KMS-11 (cell line): ENCODE measurements at regions not wholly inside any gene's neighbourhood (a gene's known extent, or its start where the extent isn't known, plus 50 kb on each side); places are given as distances from the start of the nearest gene placed in this dataset.

Experiments used
- H2AFZ ChIP-seq: fragments of 200-600 bp; sonication (generic); 2 replicates; pipeline ENCODE4 v1.6.1; 2016; ENCODE audit warnings: antibody characterized with exemption, mixed run types, low read depth
- H3K27ac ChIP-seq: fragments of 200-600 bp; sonication (generic); 2 replicates; pipeline ENCODE4 v1.6.1; 2016; ENCODE audit warnings: mild to moderate bottlenecking, mixed run types
- H3K27me3 ChIP-seq: fragments of 200-600 bp; sonication (generic); 2 replicates; pipeline ENCODE4 v1.6.1; 2017; ENCODE audit warnings: mild to moderate bottlenecking, low read depth, mixed run types, moderate library complexity; ENCODE audit not compliant: insufficient read depth
- H3K36me3 ChIP-seq: fragments of 200-600 bp; sonication (generic); 2 replicates; pipeline ENCODE4 v1.6.1; 2017; ENCODE audit warnings: mild to moderate bottlenecking, mixed run types; ENCODE audit not compliant: insufficient read depth
- H3K4me1 ChIP-seq: fragments of 200-600 bp; sonication (generic); 2 replicates; pipeline ENCODE4 v1.6.1; 2016; ENCODE audit warnings: mild to moderate bottlenecking, low read depth, mixed run types; ENCODE audit not compliant: poor library complexity, severe bottlenecking
- H3K4me2 ChIP-seq: fragments of 200-600 bp; sonication (generic); 2 replicates; pipeline ENCODE4 v1.7.0; 2016; ENCODE audit warnings: mild to moderate bottlenecking, mixed run types
- H3K4me3 ChIP-seq: fragments of 200-600 bp; sonication (generic); IDR thresholded peaks from 2 replicates; pipeline ENCODE4 v1.6.1; 2017; ENCODE audit warnings: low read depth, low read length, mixed read lengths; ENCODE audit not compliant: insufficient read depth
- H3K79me2 ChIP-seq: fragments of 200-600 bp; sonication (generic); 2 replicates; pipeline ENCODE4 v1.6.1; 2016; ENCODE audit warnings: low read depth, mixed run types; ENCODE audit not compliant: insufficient read depth
- H3K9ac ChIP-seq: fragments of 200-600 bp; sonication (generic); 2 replicates; pipeline ENCODE4 v1.6.1; 2016; ENCODE audit warnings: mild to moderate bottlenecking, mixed run types
- H4K20me1 ChIP-seq: fragments of 200-600 bp; sonication (generic); 2 replicates; pipeline ENCODE4 v1.6.1; 2016; ENCODE audit warnings: mild to moderate bottlenecking, mixed run types; ENCODE audit not compliant: insufficient read depth
- TF ChIP-seq, protein P1 (sequence below): fragments of 200-600 bp; sonication (generic); conservative IDR thresholded peaks from 2 replicates; pipeline ENCODE4 v1.6.1; 2017; ENCODE audit warnings: low read depth, mild to moderate bottlenecking, antibody characterized with exemption, low read length, moderate library complexity, mixed read lengths

- H3K4me1 ChIP-seq = peaks cover 11% of the 10 kb centered on the region
- no peaks in the 10 kb centered on the region for H3K27me3 ChIP-seq
- TF ChIP-seq, protein P1, sequence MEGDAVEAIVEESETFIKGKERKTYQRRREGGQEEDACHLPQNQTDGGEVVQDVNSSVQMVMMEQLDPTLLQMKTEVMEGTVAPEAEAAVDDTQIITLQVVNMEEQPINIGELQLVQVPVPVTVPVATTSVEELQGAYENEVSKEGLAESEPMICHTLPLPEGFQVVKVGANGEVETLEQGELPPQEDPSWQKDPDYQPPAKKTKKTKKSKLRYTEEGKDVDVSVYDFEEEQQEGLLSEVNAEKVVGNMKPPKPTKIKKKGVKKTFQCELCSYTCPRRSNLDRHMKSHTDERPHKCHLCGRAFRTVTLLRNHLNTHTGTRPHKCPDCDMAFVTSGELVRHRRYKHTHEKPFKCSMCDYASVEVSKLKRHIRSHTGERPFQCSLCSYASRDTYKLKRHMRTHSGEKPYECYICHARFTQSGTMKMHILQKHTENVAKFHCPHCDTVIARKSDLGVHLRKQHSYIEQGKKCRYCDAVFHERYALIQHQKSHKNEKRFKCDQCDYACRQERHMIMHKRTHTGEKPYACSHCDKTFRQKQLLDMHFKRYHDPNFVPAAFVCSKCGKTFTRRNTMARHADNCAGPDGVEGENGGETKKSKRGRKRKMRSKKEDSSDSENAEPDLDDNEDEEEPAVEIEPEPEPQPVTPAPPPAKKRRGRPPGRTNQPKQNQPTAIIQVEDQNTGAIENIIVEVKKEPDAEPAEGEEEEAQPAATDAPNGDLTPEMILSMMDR = no peak
- no peak overlapping the region for H3K27ac ChIP-seq
- no peak overlapping the region for H2AFZ ChIP-seq
- no peaks in the 10 kb centered on the region for H3K36me3 ChIP-seq
- H4K20me1 ChIP-seq = no peaks in the 10 kb centered on the region
- H3K9ac ChIP-seq = no peak overlapping the region
- H3K4me3 ChIP-seq = no peak overlapping the region
- H3K4me2 ChIP-seq = no peak overlapping the region
- H3K79me2 ChIP-seq = no peaks in the 10 kb centered on the region
These were observed 68.0 kb downstream of the MYCN start for GRCh38 chr2:16008331-16008850.

DNA sequence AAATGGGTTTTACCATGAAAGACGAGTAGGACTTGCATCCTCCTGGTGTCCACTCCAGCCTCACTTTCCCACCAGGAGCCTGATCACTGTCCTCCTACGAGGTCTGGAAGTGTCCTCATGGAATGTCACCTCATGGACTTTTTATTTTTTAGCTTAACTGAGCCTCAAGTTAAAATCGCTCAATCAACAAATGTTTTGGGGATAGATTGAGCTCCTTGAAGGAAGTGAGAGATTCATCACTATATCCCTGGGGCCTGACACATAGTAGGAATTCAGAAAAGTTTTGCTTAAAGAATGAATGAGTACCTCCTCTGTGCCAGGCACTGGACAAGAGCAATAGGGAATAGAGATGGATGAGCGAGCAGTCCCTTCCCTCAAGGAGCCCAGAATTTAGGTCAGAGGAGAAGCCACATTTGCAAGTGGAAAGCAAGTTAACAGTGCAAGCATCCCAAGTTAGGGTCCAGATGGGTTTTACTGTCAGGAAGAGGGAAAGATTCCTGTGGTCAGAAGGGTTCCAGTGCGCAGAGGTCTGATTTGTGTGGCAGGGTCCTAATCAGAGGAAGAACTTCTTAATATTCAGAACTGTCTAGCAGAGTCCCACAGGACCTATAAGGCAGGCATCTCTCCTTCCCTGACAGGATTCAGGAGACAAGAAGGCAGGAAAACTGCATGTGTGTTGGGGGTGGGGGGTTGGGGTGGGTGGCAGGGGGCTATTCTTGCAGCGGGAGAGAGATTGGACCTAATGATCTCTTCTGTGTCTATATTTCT lies 67.0 kb downstream of the MYCN start:
- no peaks in the 10 kb centered on the region for H3K36me3 ChIP-seq
- H4K20me1 ChIP-seq = no peaks in the 10 kb centered on the region
- no peaks in the 10 kb centered on the region for H3K79me2 ChIP-seq
- no peak overlapping the region for H3K27ac ChIP-seq
- TF ChIP-seq, protein P1 = no peak
- H3K27me3 ChIP-seq = no peaks in the 10 kb centered on the region
- no peak overlapping the region for H2AFZ ChIP-seq
- no peak overlapping the region for H3K4me2 ChIP-seq
- H3K9ac ChIP-seq = no peak overlapping the region
- H3K4me1 ChIP-seq = peaks cover under 1% of the 10 kb centered on the region
- no peak overlapping the region for H3K4me3 ChIP-seq

DNA sequence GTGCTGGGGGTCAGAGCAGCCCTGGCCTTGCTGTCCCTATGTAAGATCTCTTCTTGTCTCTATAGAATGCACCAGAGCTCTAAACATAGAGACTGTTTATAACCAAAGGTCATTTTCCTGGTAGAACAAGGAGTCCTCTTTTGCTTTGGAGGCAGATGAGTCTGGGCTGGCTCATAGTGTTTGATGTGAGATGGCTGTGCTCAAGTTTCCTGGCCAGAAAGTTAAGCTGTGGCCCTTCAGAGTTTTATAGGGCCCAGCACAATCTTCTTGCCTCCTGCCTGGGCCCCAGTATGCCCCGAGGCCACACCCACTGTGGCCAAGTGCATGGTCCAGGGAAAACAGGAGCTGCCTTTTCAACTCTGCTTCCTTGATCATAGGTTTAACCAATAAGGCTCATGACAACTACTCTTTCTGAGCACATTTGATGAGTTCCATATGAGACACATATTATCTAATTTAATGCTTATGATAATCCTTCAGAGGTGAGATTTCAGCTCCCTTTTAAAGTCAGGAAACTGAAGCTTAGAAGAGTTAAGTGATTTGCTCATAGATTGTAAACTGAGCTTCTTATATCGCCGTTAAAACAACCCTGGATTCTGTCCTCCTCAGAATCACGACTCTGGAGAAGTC lies 66.3 kb downstream of the MYCN start:
- TF ChIP-seq, protein P1 = no peak
- no peaks in the 10 kb centered on the region for H4K20me1 ChIP-seq
- no peaks in the 10 kb centered on the region for H3K27me3 ChIP-seq
- H3K36me3 ChIP-seq = no peaks in the 10 kb centered on the region
- H3K79me2 ChIP-seq = no peaks in the 10 kb centered on the region
- H3K4me2 ChIP-seq = no peak overlapping the region
- H3K27ac ChIP-seq = no peak overlapping the region
- no peaks in the 10 kb centered on the region for H3K4me1 ChIP-seq
- H2AFZ ChIP-seq = no peak overlapping the region
- no peak overlapping the region for H3K4me3 ChIP-seq
- no peak overlapping the region for H3K9ac ChIP-seq

DNA sequence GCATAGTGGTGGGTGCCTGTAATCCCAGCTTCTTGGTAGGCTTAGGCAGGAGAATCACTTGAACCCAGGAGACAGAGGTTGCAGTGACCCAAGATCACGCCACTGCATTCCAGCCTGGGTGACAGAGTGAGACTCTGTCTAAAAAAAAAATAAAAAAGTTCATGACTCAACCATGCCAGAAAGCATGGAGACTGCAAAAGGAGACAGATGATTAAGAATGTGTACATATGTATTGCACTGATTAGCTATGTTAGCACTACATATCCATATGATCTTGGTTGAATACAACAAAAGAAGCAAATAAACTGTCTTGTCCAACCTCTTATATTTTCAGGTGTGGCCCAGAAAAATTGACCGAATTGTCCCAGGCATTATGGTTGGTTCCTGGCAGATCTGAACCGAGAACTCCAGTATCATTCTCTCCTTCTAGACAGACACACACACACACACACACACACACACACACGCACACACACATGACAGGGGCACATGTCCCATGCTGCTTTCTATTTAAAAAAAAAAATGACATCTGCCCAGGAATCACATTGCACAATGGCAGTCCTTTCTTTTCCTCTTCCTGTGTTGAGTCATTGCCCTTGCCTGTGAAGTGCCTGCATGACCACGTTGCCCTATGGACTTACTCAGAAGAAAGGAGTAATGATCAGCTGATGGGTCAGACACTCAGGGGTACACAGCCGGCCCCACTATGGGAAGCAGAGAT lies 65.6 kb downstream of the MYCN start:
- no peak overlapping the region for H2AFZ ChIP-seq
- H3K36me3 ChIP-seq = no peaks in the 10 kb centered on the region
- no peak overlapping the region for H3K4me2 ChIP-seq
- TF ChIP-seq, protein P1 = no peak
- no peaks in the 10 kb centered on the region for H4K20me1 ChIP-seq
- H3K9ac ChIP-seq = no peak overlapping the region
- no peaks in the 10 kb centered on the region for H3K27me3 ChIP-seq
- no peak overlapping the region for H3K4me3 ChIP-seq
- H3K79me2 ChIP-seq = no peaks in the 10 kb centered on the region
- H3K27ac ChIP-seq = no peak overlapping the region
- H3K4me1 ChIP-seq = no peaks in the 10 kb centered on the region
